ENCODE measurements at regions not wholly inside any gene's neighbourhood (a gene's known extent, or its start where the extent isn't known, plus 50 kb on each side); places are given as distances from the start of the nearest gene placed in this dataset.

DNA sequence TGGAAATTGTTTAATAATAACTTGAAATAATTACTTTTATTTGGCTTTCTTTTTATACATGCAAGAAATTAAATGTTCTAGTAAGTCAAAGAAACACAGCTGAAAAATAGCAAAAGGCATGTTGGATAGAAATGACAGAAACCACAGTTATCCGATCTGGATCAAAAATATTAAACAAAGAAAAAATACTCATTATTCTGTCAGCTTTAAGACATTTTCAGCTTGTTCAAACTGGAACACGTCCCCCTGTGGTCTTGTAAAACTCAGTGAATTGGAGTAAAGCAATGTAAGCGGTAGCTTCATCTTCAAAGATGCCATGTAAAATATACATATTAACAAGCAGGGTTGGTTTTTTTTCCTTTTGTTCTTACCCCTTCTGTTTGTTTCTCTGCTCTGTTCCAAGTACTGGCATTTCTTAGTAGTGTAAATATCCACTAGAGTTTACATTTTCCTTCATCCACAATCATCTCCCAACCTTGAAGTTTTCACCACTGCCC, 223.4 kb downstream of the IGSF11 start:
- TF ChIP-seq, protein P1, sequence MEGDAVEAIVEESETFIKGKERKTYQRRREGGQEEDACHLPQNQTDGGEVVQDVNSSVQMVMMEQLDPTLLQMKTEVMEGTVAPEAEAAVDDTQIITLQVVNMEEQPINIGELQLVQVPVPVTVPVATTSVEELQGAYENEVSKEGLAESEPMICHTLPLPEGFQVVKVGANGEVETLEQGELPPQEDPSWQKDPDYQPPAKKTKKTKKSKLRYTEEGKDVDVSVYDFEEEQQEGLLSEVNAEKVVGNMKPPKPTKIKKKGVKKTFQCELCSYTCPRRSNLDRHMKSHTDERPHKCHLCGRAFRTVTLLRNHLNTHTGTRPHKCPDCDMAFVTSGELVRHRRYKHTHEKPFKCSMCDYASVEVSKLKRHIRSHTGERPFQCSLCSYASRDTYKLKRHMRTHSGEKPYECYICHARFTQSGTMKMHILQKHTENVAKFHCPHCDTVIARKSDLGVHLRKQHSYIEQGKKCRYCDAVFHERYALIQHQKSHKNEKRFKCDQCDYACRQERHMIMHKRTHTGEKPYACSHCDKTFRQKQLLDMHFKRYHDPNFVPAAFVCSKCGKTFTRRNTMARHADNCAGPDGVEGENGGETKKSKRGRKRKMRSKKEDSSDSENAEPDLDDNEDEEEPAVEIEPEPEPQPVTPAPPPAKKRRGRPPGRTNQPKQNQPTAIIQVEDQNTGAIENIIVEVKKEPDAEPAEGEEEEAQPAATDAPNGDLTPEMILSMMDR (IDR thresholded peaks at IDR 0.05; ENCODE audit: borderline replicate concordance, extremely low read depth, low read length, poor library complexity, severe bottlenecking): no peak
- no peak for TF ChIP-seq EZH2 (IDR thresholded peaks at IDR 0.05; ENCODE audit: borderline replicate concordance, low read depth, low read length, severe bottlenecking)
